ENCODE measurements at regions not wholly inside any gene's neighbourhood (a gene's known extent, or its start where the extent isn't known, plus 50 kb on each side); places are given as distances from the start of the nearest gene placed in this dataset.

DNA sequence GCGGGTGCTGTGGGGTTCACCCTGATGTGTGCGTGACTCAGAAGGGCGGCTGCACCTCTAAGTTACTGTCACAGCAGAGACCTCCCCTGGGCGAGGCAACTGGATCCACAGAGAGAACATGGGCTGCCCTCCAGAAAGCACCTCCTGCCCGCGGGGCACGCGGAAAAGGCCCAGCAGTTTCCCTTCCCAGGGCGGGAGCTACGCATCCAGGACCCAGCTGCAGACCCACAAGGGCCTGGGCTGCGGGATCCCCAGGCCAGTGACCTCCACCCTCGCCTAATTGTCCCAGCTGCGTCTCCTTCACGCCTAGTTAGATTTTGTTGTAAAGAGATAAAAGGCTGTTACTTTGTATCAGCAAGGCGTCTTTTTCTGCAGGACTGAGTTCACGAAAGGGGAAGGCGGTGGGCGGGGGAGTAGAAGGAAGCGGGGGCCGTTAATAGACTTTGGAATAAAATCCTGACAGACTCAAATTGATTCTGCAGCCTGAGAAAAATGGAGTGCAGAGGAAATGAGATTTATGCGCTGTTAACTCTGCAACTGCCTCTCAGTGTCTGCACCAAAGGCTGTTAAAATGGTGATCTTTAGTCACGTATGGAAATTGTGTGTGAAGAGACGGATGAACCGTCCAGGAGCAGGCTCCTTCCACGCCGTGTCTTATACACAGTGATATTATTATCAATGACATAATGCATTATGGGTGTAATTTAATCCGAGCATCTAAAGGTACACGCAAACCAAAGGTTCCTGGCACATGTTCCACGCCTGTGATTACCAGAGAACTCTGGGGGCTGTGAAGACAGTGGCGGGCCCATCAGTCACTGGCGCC is 65.9 kb upstream of the FBRSL1 start:
- TF ChIP-seq, protein P1, sequence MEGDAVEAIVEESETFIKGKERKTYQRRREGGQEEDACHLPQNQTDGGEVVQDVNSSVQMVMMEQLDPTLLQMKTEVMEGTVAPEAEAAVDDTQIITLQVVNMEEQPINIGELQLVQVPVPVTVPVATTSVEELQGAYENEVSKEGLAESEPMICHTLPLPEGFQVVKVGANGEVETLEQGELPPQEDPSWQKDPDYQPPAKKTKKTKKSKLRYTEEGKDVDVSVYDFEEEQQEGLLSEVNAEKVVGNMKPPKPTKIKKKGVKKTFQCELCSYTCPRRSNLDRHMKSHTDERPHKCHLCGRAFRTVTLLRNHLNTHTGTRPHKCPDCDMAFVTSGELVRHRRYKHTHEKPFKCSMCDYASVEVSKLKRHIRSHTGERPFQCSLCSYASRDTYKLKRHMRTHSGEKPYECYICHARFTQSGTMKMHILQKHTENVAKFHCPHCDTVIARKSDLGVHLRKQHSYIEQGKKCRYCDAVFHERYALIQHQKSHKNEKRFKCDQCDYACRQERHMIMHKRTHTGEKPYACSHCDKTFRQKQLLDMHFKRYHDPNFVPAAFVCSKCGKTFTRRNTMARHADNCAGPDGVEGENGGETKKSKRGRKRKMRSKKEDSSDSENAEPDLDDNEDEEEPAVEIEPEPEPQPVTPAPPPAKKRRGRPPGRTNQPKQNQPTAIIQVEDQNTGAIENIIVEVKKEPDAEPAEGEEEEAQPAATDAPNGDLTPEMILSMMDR (IDR thresholded peaks at IDR 0.05; ENCODE audit: low read depth, low read length) = no peak
- in situ Hi-C loops (cut with HindIII; ENCODE audit: low sequenced_read_pairs) = no loop called here
- DNase-seq (ENCODE audit: low read depth, low spot score) = no peak
- no peak overlapping the region for H3K4me3 ChIP-seq (ENCODE audit: low read depth, low read length)

DNA sequence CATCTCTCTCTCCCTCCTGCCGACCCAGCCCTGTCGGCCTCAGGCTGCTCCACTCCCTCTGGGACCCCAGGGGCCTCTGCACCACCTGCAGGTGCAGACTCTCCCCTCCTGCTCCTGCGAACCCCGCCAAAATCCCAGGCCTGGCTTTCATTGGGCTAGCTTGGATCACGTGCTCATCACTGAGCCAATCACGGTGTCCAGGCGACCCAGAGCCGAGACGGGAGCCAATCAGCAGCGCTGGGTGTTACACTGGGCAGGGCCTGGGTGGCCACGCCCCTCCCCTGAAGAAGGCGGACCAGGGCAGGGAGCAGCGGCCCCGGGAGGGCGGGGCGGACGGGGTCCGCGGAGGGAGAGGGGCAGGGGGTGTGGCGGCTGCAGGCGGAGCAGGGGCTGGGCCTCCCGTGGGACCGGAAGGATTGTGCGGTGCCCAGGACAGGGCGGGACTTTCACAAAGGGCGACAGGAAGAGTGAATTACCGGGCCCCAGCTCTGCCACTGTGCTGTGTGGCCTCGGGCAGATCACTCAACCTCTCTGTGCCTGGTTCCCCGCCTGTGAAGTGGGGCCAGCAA is 66.6 kb upstream of the FBRSL1 start:
- in situ Hi-C loops (cut with HindIII; ENCODE audit: low sequenced_read_pairs) = no loop called here
- no peak for DNase-seq (ENCODE audit: low read depth, low spot score)
- TF ChIP-seq, protein P1 (IDR thresholded peaks at IDR 0.05; ENCODE audit: low read depth, low read length) = no peak
- no peak overlapping the region for H3K4me3 ChIP-seq (ENCODE audit: low read depth, low read length)

DNA sequence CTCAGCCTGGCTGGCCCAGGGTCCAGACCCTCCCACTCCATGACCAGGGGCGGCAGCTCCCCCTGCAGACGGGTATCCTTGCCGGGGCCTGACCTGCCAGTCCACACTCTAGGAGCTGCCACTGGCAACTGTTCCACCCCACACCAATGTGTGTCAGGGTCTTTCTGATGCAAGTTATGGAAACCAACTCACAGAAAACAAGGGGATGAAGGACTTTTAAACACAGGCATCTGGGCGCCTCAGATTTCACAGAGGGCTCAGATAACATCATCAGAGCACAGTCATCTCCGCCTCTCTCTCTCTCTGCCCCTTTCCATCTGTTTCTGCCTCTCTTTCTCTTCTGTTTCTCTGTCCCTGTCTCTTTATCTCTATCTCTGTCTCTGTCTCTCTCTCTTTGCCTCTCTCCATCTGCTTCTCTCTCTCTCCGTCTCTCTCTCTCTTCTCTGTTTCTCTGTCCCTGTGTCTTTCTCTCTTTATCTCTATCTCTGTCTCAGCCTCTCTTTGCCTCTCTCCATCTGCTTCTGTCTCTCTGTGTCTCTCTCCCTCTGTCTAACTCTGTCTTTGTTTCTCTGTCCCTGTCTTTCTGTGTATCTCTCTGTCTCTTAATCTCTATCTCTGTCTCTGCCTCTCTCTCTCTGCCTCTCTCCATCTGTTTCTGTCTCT is 67.4 kb upstream of the FBRSL1 start:
- TF ChIP-seq, protein P1 (IDR thresholded peaks at IDR 0.05; ENCODE audit: low read depth, low read length) = peak; percentile 18
- in situ Hi-C loops (cut with HindIII; ENCODE audit: low sequenced_read_pairs) = no loop called here
- DNase-seq (ENCODE audit: low read depth, low spot score) = peak; percentile 25
- H3K4me3 ChIP-seq (ENCODE audit: low read depth, low read length) = no peak overlapping the region

DNA sequence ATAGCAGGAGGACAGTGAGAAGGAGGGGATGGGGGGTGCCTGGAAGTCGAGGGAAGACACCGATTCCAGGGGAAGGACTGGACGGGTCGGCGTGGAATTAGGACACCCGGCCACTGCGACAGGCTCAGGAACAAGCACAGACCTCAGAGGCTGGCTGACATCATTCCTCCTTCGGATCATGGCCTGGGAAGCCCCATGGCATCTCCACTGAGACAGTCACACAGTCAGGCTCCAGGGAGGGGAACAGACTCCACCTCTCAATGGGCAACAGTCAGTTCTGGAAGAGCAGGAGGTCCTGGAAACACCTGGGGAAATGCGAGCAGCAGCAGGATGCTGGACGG is 67.9 kb upstream of the FBRSL1 start:
- in situ Hi-C loops (cut with HindIII; ENCODE audit: low sequenced_read_pairs) = no loop called here
- no peak overlapping the region for H3K4me3 ChIP-seq (ENCODE audit: low read depth, low read length)
- TF ChIP-seq, protein P1 (IDR thresholded peaks at IDR 0.05; ENCODE audit: low read depth, low read length) = no peak
- DNase-seq (ENCODE audit: low read depth, low spot score) = no peak

DNA sequence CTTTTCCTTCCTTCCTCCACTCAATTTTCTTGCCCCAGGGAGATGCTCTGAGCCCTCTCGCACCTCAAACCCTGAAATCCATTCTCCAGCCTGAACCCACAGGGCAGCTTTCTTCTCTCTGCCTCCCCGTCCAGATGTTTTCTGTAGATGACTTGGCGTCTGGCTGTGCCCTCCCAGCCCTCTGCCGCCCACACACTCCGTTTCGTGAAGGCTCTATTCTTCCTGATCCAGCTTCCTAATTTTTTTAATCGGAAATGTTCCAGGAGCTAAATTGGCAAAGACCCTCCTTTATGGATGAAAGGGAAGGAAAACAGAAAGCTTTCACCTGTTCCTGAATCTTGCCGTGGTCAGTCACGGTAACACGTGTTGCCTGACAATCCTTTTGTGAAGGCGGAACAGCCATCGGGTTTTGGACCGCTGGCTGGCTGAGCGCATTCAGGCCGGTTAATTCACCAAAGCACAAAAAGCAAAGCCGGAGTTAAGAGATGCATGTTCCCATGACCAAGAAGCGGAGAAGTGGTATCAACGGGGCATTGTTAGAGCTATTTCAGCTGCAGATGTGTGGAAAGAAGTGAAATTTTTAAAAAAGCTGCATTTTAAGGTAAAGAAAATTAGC is 70.2 kb upstream of the FBRSL1 start:
- TF ChIP-seq, protein P1 (IDR thresholded peaks at IDR 0.05; ENCODE audit: low read depth, low read length) = no peak
- in situ Hi-C loops (cut with HindIII; ENCODE audit: low sequenced_read_pairs) = no loop called here
- no peak overlapping the region for H3K4me3 ChIP-seq (ENCODE audit: low read depth, low read length)
- no peak for DNase-seq (ENCODE audit: low read depth, low spot score)

DNA sequence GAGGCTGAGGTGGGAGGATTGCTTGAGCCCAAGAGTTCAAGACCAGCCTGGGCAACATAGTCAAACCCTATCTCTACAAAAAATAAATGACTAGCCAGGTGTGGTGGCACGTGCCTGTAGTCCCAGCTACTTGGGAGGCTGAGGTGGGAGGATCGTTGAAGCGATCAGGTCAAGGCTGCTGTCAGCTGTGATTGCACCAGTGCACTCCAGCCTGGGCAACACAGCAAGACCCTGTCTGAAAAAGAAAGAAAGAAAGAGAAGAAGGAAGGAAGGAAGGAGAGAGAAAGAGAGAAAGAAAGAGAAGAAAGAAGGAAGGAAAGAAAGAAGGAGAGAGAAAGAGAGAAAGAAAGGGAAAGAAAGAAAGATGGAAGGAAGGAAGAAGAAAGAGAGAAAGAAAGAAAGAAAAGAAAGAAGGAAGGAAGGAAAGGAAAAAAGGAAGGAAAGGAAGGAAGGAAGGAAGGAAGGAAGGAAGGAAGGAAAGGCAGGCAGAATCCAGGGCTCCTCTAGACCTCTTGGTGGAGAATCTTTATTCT is 71.5 kb upstream of the FBRSL1 start:
- TF ChIP-seq, protein P1 (IDR thresholded peaks at IDR 0.05; ENCODE audit: low read depth, low read length) = no peak
- no peak overlapping the region for H3K4me3 ChIP-seq (ENCODE audit: low read depth, low read length)
- in situ Hi-C loops (cut with HindIII; ENCODE audit: low sequenced_read_pairs) = no loop called here
- DNase-seq (ENCODE audit: low read depth, low spot score) = no peak

Data from astrocyte of the spinal cord (primary cell).